K562 (cell line): ENCODE measurements at regions not wholly inside any gene's neighbourhood (a gene's known extent, or its start where the extent isn't known, plus 50 kb on each side); places are given as distances from the start of the nearest gene placed in this dataset.

Experiments
- ATAC-seq: fragments of 200-7000 bp; cut with Tn5 transposase; 3 replicates; pipeline ENCODE4 v1.9.1; 2020; ENCODE audit warnings: moderate library complexity
- BruUV-seq: library from RNA; stranded (reverse); fragments of 400-500 nt; replicated peaks from 2 replicates; lab custom pipeline; 2021; lab: Mats Ljungman, UMichigan
- CTCF ChIA-PET: fragments of 300-600 bp; formaldehyde crosslinking; extraction: SDS; loops from one replicate; lab custom pipeline; 2021; ENCODE audit warnings: low intra/inter-chr PET ratio; lab: Yijun Ruan, JAX
- POLR2A ChIA-PET: fragments of 300-600, 350-650 bp; sonication (Branson Sonifier 250); formaldehyde crosslinking; extraction: SDS; loops from one replicate; lab custom pipeline; 2021; ENCODE audit warnings: antibody characterized with exemption, inconsistent platforms; lab: Yijun Ruan, JAX
- DNase-seq, 4 experiments: peaks; one replicate each; pipeline versions ENCODE4 v3.0.0 to v3.0.0-alpha.2; 2011 to 2018; ENCODE audit warnings: low spot score in 3 of 4, mixed read lengths in 3 of 4; ENCODE audit errors: extremely low read depth in 1 of 4
- FAIRE-seq: peaks from 2 replicates; lab custom pipeline; 2011; peaks lifted over from hg19 to GRCh38; lab: Jason Lieb, UNC
- H2AFZ ChIP-seq: 2 replicates; pipeline ENCODE4 v1.6.0; 2011; ENCODE audit warnings: low read depth, low read length, control low read depth, inconsistent platforms
- H3K27ac ChIP-seq: fragments of 200-600 bp; 3 replicates; pipeline ENCODE4 v1.8.0; 2011; ENCODE audit warnings: low read depth, mild to moderate bottlenecking, control low read depth, inconsistent platforms, low read length, moderate library complexity, mixed read lengths; ENCODE audit errors: extremely low read depth
- H3K27me3 ChIP-seq, 2 experiments: fragments of 300-600 bp in 1 of 2; 2 replicates in 1 of 2; 3 replicates in 1 of 2; pipeline versions ENCODE4 v1.6.0 to v1.8.0; 2011; ENCODE audit warnings: inconsistent platforms in 2 of 2, low read length in 2 of 2, mild to moderate bottlenecking in 1 of 2, mixed read lengths in 1 of 2, moderate library complexity in 1 of 2; ENCODE audit not compliant: control insufficient read depth in 2 of 2, insufficient read depth in 2 of 2
- H3K36me3 ChIP-seq: fragments of 300-600 bp; 3 replicates; pipeline ENCODE4 v1.8.0; 2011; ENCODE audit warnings: mild to moderate bottlenecking, low read length, inconsistent platforms; ENCODE audit not compliant: control insufficient read depth, insufficient read depth
- H3K4me1 ChIP-seq, 2 experiments: fragments of 200-600 bp in 1 of 2; replicated peaks in 1 of 2; 2 replicates in 1 of 2; 3 replicates in 1 of 2; pipeline versions ENCODE4 v1.5.1 to v1.8.0; 2011; ENCODE audit warnings: inconsistent platforms in 2 of 2, low read length in 2 of 2, mild to moderate bottlenecking in 1 of 2, mixed read lengths in 1 of 2, moderate library complexity in 1 of 2; ENCODE audit not compliant: control insufficient read depth in 2 of 2, insufficient read depth in 2 of 2
- H3K4me2 ChIP-seq: 2 replicates; pipeline ENCODE4 v1.6.1; 2011; ENCODE audit warnings: low read length, control low read depth, inconsistent platforms, mixed read lengths; ENCODE audit not compliant: insufficient read depth
- H3K4me3 ChIP-seq: fragments of 200-600 bp; sonication (generic), shearing (Covaris generic); 2 replicates; pipeline ENCODE4 v1.5.1; 2016; ENCODE audit warnings: control low read depth, inconsistent platforms
- H3K79me2 ChIP-seq: fragments of 200-600 bp; 3 replicates; pipeline ENCODE4 v1.8.0; 2011; ENCODE audit warnings: low read length, inconsistent platforms; ENCODE audit not compliant: control insufficient read depth, insufficient read depth
- H3K9ac ChIP-seq, 2 experiments: 2 replicates each; pipeline versions ENCODE4 v1.6.0 to v1.6.1; 2011; ENCODE audit warnings: low read depth in 2 of 2, low read length in 2 of 2, control low read depth in 1 of 2, inconsistent platforms in 1 of 2, mild to moderate bottlenecking in 1 of 2, mixed read lengths in 1 of 2; ENCODE audit not compliant: insufficient read depth in 1 of 2
- H3K9me1 ChIP-seq: one replicate; pipeline ENCODE4 v1.6.0; 2011; ENCODE audit warnings: inconsistent platforms, mild to moderate bottlenecking, low read length, moderate library complexity; ENCODE audit not compliant: control insufficient read depth, insufficient read depth
- H3K9me3 ChIP-seq: replicated peaks from 2 replicates; pipeline ENCODE4 v1.5.1; 2011; ENCODE audit warnings: low read depth, low read length, inconsistent platforms; ENCODE audit not compliant: control insufficient read depth, insufficient read depth
- H4K20me1 ChIP-seq: replicated peaks from 2 replicates; pipeline ENCODE4 v1.6.1; 2011; ENCODE audit warnings: low read length, inconsistent platforms, mixed read lengths; ENCODE audit not compliant: control insufficient read depth, insufficient read depth
- C11orf30 ChIP-seq: fragments of 450-650 bp; IDR thresholded peaks from 2 replicates; pipeline ENCODE4 v1.6.1; 2016; ENCODE audit warnings: low read depth, mild to moderate bottlenecking
- CC2D1A ChIP-seq: fragments of 450-650 bp; IDR thresholded peaks from 2 replicates; pipeline ENCODE4 v1.6.1; 2017; ENCODE audit warnings: mild to moderate bottlenecking
- HDAC6 ChIP-seq: IDR thresholded peaks from 2 replicates; pipeline ENCODE4 v1.6.1; 2012; ENCODE audit warnings: low read depth, mild to moderate bottlenecking, control low read depth, inconsistent platforms, low read length, moderate library complexity
- MAFF ChIP-seq: IDR thresholded peaks from 2 replicates; pipeline ENCODE4 v1.6.1; 2012; ENCODE audit warnings: low read length, improper control_type of control experiment
- MAFG ChIP-seq: fragments of 450-650 bp; conservative IDR thresholded peaks from 2 replicates; pipeline ENCODE4 v1.6.1; 2016; ENCODE audit warnings: missing genetic modification characterization, missing compliant biosample characterization
- MEIS2 ChIP-seq: fragments of 450-650 bp; IDR thresholded peaks from 2 replicates; pipeline ENCODE4 v1.6.1; 2014; ENCODE audit warnings: mild to moderate bottlenecking; ENCODE audit not compliant: partially characterized antibody
- NCOA2 ChIP-seq, 2 experiments: fragments of 450-650 bp; IDR thresholded peaks; 2 replicates each; pipeline ENCODE4 v1.6.1; 2018; ENCODE audit warnings: mild to moderate bottlenecking in 2 of 2, moderate library complexity in 1 of 2; ENCODE audit not compliant: partially characterized antibody in 2 of 2
- POLR2B ChIP-seq: fragments of 450-650 bp; IDR thresholded peaks from 2 replicates; pipeline ENCODE4 v1.6.1; 2018; ENCODE audit warnings: low read depth; ENCODE audit not compliant: partially characterized antibody
- POLR3G ChIP-seq: IDR thresholded peaks from 2 replicates; pipeline ENCODE4 v1.6.1; 2011; ENCODE audit not compliant: insufficient read length, insufficient replicate concordance; ENCODE audit errors: extremely low read depth
- RFX7 ChIP-seq: fragments of 250-450 bp; sonication (Bioruptor Pico); IDR thresholded peaks from 2 replicates; pipeline ENCODE4 v1.5.1; 2021; ENCODE audit warnings: mild to moderate bottlenecking
- ZNF23 ChIP-seq: fragments of 250-450 bp; sonication (Bioruptor Pico); IDR thresholded peaks from 2 replicates; pipeline ENCODE4 v1.4.0; 2020; ENCODE audit warnings: mild to moderate bottlenecking
- WGBS: fragments of 100-300 bp; shearing (Covaris generic); methylation state at CpG from one replicate; pipeline ENCODE4 v1.1.6; 2016; ENCODE audit warnings: low coverage, mixed read lengths; ENCODE audit not compliant: insufficient coverage; ENCODE audit errors: missing lambda C conversion rate; 5-methylcytosine and 5-hydroxymethylcytosine counted together
- in situ Hi-C: fragments of 300-500 bp; cut with MboI; formaldehyde crosslinking; loops from 4 replicates; pipeline ENCODE4 v1.15.0; 2018; ENCODE audit warnings: inconsistent platforms, mixed read lengths
- intact Hi-C: fragments of 100-400 bp; cut with micrococcal nuclease; formaldehyde crosslinking; loops from 2 replicates; pipeline ENCODE4 v1.14.2; 2022
- TF ChIP-seq, protein P1 (sequence below): fragments of 250-450 bp; sonication (Bioruptor Pico); IDR thresholded peaks from 2 replicates; pipeline ENCODE4 v1.8.0; 2022; ENCODE audit warnings: moderate library complexity, mild to moderate bottlenecking, inconsistent platforms
- TF ChIP-seq, protein P2 (sequence below): fragments of 450-650 bp; formaldehyde crosslinking; IDR thresholded peaks from 2 replicates; pipeline ENCODE4 v1.4.0; 2022; ENCODE audit warnings: mild to moderate bottlenecking, moderate library complexity
- TF ChIP-seq, protein P3 (sequence below): sonication (generic); formaldehyde crosslinking; IDR thresholded peaks from 2 replicates; pipeline ENCODE4 v1.8.0; 2022; ENCODE audit warnings: mild to moderate bottlenecking, missing genetic modification reagents, borderline replicate concordance
- TF ChIP-seq, protein P4 (sequence below): sonication (generic); formaldehyde crosslinking; IDR thresholded peaks from 2 replicates; pipeline ENCODE4 v1.8.0; 2022; ENCODE audit warnings: mild to moderate bottlenecking, missing genetic modification reagents
- TF ChIP-seq, protein P5 (sequence below): fragments of 150-350 bp; IDR thresholded peaks from 2 replicates; pipeline ENCODE4 v1.6.1; 2014; ENCODE audit warnings: low read depth, mild to moderate bottlenecking, low read length, borderline replicate concordance

DNA sequence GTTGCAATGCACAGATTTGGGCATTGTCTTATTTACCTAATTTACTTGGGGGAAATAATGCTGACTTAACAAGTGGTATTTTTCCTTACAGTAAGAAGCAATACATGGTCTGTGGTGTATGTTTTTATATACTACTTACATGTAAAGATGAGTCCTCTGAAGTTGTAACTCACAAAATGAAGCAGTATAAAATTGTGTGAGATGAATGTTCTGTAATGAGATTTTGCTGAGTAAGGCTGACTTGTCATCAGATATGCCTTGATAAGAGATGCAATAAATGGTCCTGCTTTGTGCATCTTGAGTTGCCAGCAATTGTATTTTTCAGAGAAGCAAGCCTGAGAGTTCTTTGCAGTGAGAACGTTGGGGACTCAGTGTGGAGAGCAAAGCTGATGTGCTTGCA, 92.2 kb upstream of the GNAQ start:
- BruUV-seq, result no TSS peak
- Histone ChIP-seq H3K9me1 (no peaks in the 10 kb centered on the region), H4K20me1 (no peaks in the 10 kb centered on the region), H3K79me2 (no peaks in the 10 kb centered on the region), H3K27me3 (no peaks in the 10 kb centered on the region), H3K9ac (no peak overlapping the region), H3K36me3 (no peaks in the 10 kb centered on the region), H3K27ac (no peak overlapping the region), H2AFZ (no peak overlapping the region), H3K4me3 (no peak overlapping the region), H3K9me3 (no peaks in the 10 kb centered on the region), H3K4me2 (no peak overlapping the region), H3K4me1 (no peaks in the 10 kb centered on the region)
- in situ Hi-C loops (loop anchor here (10.0 kb wide), 1 partner anchor 689 kb away; no protein-coding TSS in a partner anchor), intact Hi-C loops (loop anchor here (5.0 to 10.0 kb wide), 4 partner anchors 241 to 692 kb away; no protein-coding TSS in a partner anchor)
- ChIA-PET POLR2A (no interaction called here), CTCF (no interaction called here)
- 0% methylated on average over 1 of the region's 1 CpG for WGBS
- ATAC-seq (no peak), FAIRE-seq (no peak), DNase-seq (no peak)
- TF ChIP-seq RFX7 (CRISPR knock-in tag) (no peak), CC2D1A (no peak), MAFG (tag) (peak; percentile 38; the same call in 1 of the 2 replicates), MAFF (0 out of 2 replicates have a peak, but pooled peaks have one; percentile 27), C11orf30 (peak; percentile 38), POLR3G (no peak), POLR2B (no peak), ZNF23 (no peak), MEIS2 (no peak), HDAC6 (no peak), NCOA2 (IDR thresholded peaks at IDR 0.05; ENCODE audit: partially characterized antibody in 2 of 2) (no peak)
- TF ChIP-seq, protein P1, sequence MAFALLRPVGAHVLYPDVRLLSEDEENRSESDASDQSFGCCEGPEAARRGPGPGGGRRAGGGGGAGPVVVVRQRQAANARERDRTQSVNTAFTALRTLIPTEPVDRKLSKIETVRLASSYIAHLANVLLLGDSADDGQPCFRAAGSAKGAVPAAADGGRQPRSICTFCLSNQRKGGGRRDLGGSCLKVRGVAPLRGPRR (CRISPR knock-in tag), result no peak
- TF ChIP-seq, protein P2, sequence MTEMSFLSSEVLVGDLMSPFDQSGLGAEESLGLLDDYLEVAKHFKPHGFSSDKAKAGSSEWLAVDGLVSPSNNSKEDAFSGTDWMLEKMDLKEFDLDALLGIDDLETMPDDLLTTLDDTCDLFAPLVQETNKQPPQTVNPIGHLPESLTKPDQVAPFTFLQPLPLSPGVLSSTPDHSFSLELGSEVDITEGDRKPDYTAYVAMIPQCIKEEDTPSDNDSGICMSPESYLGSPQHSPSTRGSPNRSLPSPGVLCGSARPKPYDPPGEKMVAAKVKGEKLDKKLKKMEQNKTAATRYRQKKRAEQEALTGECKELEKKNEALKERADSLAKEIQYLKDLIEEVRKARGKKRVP, result no peak
- TF ChIP-seq, protein P3, sequence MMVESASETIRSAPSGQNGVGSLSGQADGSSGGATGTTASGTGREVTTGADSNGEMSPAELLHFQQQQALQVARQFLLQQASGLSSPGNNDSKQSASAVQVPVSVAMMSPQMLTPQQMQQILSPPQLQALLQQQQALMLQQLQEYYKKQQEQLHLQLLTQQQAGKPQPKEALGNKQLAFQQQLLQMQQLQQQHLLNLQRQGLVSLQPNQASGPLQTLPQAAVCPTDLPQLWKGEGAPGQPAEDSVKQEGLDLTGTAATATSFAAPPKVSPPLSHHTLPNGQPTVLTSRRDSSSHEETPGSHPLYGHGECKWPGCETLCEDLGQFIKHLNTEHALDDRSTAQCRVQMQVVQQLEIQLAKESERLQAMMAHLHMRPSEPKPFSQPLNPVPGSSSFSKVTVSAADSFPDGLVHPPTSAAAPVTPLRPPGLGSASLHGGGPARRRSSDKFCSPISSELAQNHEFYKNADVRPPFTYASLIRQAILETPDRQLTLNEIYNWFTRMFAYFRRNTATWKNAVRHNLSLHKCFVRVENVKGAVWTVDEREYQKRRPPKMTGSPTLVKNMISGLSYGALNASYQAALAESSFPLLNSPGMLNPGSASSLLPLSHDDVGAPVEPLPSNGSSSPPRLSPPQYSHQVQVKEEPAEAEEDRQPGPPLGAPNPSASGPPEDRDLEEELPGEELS, result no peak
- TF ChIP-seq, protein P4, sequence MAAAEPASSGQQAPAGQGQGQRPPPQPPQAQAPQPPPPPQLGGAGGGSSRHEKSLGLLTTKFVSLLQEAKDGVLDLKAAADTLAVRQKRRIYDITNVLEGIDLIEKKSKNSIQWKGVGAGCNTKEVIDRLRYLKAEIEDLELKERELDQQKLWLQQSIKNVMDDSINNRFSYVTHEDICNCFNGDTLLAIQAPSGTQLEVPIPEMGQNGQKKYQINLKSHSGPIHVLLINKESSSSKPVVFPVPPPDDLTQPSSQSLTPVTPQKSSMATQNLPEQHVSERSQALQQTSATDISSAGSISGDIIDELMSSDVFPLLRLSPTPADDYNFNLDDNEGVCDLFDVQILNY, result no peak
- TF ChIP-seq, protein P5, sequence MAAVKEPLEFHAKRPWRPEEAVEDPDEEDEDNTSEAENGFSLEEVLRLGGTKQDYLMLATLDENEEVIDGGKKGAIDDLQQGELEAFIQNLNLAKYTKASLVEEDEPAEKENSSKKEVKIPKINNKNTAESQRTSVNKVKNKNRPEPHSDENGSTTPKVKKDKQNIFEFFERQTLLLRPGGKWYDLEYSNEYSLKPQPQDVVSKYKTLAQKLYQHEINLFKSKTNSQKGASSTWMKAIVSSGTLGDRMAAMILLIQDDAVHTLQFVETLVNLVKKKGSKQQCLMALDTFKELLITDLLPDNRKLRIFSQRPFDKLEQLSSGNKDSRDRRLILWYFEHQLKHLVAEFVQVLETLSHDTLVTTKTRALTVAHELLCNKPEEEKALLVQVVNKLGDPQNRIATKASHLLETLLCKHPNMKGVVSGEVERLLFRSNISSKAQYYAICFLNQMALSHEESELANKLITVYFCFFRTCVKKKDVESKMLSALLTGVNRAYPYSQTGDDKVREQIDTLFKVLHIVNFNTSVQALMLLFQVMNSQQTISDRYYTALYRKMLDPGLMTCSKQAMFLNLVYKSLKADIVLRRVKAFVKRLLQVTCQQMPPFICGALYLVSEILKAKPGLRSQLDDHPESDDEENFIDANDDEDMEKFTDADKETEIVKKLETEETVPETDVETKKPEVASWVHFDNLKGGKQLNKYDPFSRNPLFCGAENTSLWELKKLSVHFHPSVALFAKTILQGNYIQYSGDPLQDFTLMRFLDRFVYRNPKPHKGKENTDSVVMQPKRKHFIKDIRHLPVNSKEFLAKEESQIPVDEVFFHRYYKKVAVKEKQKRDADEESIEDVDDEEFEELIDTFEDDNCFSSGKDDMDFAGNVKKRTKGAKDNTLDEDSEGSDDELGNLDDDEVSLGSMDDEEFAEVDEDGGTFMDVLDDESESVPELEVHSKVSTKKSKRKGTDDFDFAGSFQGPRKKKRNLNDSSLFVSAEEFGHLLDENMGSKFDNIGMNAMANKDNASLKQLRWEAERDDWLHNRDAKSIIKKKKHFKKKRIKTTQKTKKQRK, result no peak
